GM12875 (cell line): ENCODE measurements at regions not wholly inside any gene's neighbourhood (a gene's known extent, or its start where the extent isn't known, plus 50 kb on each side); places are given as distances from the start of the nearest gene placed in this dataset.

Experiments
- H3K4me3 ChIP-seq: one replicate; pipeline ENCODE4 v1.5.1; 2011; ENCODE audit warnings: low read depth, low read length, control low read depth
- TF ChIP-seq, protein P1 (sequence below): IDR thresholded peaks from 2 replicates; pipeline ENCODE4 v1.5.1; 2011; ENCODE audit warnings: low read depth, mild to moderate bottlenecking, control low read depth, inconsistent platforms, low read length, moderate library complexity, borderline replicate concordance; ENCODE audit not compliant: insufficient read depth

DNA sequence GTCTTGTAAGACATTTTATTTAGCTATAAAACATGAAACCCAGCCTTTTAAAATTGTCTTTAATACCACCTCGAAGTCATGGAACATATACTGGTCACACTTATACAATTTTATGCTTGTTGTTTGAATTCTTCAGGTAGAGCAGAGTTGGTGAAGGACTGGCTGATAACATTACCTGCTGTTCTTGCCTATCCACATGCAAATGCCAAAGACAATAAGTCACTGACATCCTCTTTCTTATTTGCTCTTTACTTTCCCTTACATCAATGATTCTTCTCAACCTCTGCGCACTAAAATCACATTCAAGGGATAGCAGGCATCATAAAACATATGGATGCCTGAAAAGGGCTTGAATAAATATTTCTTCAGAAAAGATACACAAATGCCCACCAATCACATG is 392.5 kb upstream of the ATP11B start:
- H3K4me3 ChIP-seq, result no peak overlapping the region
- TF ChIP-seq, protein P1, sequence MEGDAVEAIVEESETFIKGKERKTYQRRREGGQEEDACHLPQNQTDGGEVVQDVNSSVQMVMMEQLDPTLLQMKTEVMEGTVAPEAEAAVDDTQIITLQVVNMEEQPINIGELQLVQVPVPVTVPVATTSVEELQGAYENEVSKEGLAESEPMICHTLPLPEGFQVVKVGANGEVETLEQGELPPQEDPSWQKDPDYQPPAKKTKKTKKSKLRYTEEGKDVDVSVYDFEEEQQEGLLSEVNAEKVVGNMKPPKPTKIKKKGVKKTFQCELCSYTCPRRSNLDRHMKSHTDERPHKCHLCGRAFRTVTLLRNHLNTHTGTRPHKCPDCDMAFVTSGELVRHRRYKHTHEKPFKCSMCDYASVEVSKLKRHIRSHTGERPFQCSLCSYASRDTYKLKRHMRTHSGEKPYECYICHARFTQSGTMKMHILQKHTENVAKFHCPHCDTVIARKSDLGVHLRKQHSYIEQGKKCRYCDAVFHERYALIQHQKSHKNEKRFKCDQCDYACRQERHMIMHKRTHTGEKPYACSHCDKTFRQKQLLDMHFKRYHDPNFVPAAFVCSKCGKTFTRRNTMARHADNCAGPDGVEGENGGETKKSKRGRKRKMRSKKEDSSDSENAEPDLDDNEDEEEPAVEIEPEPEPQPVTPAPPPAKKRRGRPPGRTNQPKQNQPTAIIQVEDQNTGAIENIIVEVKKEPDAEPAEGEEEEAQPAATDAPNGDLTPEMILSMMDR, result no peak

DNA sequence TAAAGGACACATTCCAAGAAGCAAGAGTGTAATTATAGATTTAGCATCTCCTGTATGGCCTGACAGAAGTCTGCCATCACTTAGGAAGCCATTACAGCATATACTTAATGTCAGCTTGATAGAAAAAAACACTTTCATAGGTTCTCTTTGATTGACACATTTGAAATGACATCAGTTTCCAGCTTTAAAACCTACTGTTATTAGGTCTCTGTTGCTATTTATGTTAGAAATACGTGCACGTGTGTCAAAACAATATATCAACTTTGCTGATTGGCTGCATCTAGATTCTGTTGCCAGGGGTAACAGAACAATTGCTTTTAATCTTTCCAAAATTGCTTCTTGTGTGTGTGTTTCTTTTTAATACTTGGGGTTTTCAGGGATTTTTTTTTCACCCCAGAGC is 389.3 kb upstream of the ATP11B start:
- TF ChIP-seq, protein P1, result no peak
- H3K4me3 ChIP-seq, result no peak overlapping the region

DNA sequence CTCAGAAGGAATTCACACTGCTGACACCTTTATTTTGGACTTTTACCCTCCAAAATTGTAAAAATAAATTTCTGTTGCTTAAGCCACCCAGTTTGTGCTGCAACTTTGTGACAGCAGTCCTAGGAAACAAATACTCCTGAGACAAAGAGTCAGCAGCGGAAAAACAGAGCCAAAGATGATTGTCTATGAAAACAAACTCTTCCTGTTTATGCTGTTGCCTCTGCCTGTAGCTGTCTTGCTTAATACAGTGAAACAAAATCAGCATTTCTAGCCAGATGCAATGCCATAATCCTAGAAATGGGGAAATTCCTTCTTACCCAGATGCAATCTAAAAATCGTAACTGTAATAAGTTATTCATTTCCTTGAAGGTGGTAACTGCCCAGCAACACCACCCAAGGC is 387.5 kb upstream of the ATP11B start:
- H3K4me3 ChIP-seq, result no peak overlapping the region
- TF ChIP-seq, protein P1, result no peak

GRCh38 chr3:182406786-182407185 is 386.5 kb upstream of the ATP11B start:
- no peak overlapping the region for H3K4me3 ChIP-seq
- TF ChIP-seq, protein P1, result no peak

GRCh38 chr3:182410051-182410450 is 383.3 kb upstream of the ATP11B start:
- no peak overlapping the region for H3K4me3 ChIP-seq
- TF ChIP-seq, protein P1, result no peak

DNA sequence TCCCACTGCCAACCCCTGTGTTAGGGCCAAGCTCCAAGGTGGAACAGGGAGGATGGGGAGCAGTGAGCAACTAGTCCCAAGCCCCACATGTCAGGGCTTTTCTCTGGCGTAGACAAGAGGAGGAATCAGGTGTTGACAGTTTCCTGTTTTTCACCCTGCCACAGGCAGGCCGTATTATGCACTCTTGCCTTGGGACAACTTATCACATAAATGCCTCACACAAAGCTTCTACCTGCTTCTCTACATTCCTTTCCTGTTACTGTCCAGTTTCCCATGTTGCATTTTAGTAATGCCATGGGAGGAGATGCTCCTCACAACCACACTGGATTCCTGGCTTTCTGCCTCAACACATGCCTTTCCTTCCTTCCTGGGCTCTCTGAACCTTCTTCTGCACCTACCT is 381.2 kb upstream of the ATP11B start:
- TF ChIP-seq, protein P1, result no peak
- H3K4me3 ChIP-seq, result no peak overlapping the region

GRCh38 chr3:182413061-182413460 is 380.2 kb upstream of the ATP11B start:
- no peak overlapping the region for H3K4me3 ChIP-seq
- TF ChIP-seq, protein P1, result no peak
